Activated T-helper 1 cell treated with anti-CD3 and anti-CD28 coated beads, Interleukin-2, amount 50 U/mL, for 16 hours (primary cell): ENCODE measurements at regions not wholly inside any gene's neighbourhood (a gene's known extent, or its start where the extent isn't known, plus 50 kb on each side); places are given as distances from the start of the nearest gene placed in this dataset.

Experiments used
- DNase-seq, 2 donors: peaks; one replicate each; pipeline ENCODE4 v3.0.0-alpha.2; 2020; ENCODE audit warnings: low read depth in 1 of 2, low spot score in 1 of 2

- DNase-seq: no peak
Measured at GRCh38 chr6:1545654-1546053, 64.1 kb upstream of the FOXC1 start.

- no peak for DNase-seq
Measured at GRCh38 chr6:1547785-1548184, 61.9 kb upstream of the FOXC1 start.

DNA sequence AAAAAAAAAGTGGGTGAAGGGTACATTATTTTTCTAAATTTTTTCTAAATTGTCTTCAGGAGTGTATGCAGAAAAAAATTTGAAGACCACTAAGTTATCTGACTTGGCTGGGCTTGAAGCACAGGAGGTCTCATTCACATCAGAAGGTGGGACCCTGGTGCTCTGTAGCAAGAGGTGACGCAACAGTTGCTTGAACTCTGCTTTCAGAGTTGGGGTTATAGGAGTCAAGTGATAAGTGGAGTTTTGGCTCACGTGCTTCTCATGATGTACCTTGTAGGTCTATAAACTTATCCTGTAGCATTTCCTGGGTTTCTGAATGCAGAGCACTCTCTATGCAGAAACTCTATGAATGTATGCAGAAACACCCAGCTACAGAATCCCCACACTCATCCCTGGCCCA is 58.5 kb upstream of the FOXC1 start:
- DNase-seq: no peak

- DNase-seq: no peak
Measured at GRCh38 chr6:1552296-1552761, 57.4 kb upstream of the FOXC1 start.

DNA sequence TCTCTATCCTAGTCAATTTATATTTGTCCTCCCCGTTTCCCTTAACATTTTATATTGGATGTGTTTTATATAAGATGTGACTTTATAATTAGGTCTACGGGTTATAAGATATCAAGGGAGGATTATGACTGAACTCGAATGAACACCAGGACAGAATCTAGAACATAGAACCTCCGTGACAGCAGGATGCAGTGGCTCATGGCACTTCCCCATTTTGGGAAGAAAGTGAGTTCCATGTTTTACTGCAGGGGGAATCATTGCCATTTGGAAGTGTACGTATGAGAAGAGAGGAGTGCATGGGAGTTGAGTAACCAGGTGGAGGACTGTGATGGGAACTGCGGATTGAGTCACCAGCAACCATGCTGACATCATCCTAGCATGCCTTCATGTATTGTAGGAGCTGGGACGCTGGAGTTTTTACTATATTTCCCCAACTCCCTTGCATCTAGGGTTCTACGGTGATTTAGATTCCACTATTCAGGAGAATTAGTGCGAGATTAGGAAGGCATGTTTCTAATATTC is 56.1 kb upstream of the FOXC1 start:
- DNase-seq: no peak

DNA sequence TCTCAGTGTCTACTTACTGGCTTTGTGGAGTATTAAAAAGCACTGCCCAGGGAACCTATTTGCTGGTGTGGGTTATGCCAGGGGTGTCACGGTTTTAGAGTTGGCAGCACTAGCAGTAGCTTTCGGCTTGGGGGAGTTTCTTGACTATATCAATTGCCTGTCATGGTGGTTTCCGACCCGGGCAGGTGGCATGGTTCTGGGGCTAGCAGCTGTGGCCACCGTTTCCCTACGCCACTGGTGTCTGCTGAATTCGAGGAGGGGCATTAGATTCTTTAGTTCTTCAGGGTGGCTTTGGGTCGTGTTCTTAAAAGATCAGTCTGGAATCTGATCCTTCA is 55.6 kb upstream of the FOXC1 start:
- DNase-seq: no peak

DNA sequence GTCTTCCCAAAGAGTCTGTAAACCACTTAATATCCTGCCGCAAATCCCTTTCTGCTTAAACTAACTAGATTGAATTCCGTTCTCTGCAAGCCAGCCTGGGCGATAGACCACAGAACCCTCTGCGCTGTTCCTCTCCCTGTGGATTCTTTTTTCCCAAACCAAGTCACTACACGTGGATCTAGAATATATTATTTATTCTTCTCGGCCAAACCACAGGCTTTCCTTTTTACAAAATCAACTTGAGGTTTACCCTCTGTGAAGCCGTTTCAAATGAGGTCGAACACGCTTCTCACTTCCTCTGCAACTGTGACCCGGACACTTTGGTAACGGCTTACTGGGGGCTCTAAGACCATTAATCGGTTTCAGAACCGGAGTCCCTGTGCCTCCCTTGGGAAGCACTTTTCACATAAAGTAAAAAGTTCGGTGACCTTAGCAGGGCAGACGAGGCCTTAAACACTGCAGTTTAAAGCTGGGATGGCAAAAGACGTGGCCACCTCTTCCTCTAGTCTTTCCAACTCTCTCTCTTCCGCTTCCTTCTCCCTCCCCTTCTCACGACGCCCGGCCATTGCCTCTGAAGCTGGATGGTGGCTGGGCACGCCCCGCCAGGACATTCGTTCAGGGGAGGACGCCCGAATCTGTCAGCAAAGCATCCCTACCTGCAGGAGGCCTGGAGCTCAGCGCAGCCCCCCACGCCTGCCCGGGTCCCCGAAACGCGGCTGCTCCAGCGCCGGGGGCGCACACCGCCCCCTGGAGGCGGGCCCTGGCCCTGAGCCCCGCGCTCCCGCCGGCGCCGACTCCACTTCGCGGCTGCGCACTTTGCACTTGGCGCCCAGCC is 55.0 kb upstream of the FOXC1 start:
- DNase-seq: peak; percentile 26 to 37

DNA sequence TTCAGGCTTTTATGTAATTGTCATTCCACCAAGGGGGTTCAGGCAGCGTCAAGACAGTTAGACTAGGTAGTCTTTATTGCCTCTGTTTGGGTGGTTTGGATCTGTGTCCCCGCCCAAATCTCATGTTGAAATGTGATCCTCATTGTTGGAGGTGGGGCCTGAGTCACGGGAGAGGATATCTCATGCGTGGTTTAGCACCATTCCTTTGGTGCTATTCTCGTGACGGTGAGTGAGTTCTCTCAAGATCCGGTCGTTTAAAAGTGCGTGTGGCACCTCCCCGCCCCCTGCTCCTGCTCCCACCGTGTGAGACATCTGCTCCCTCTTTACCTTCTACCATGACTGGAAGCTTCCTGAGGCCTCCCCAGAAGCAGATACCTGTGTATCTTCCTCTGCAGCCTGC is 51.3 kb upstream of the FOXC1 start:
- DNase-seq: no peak
